ENCODE measurements at regions not wholly inside any gene's neighbourhood (a gene's known extent, or its start where the extent isn't known, plus 50 kb on each side); places are given as distances from the start of the nearest gene placed in this dataset.
"Not testable (repeated sequence)": the region's sequence is repeated elsewhere in the genome, so short reads cannot be mapped to it uniquely, and the experiment has no call there.

DNA sequence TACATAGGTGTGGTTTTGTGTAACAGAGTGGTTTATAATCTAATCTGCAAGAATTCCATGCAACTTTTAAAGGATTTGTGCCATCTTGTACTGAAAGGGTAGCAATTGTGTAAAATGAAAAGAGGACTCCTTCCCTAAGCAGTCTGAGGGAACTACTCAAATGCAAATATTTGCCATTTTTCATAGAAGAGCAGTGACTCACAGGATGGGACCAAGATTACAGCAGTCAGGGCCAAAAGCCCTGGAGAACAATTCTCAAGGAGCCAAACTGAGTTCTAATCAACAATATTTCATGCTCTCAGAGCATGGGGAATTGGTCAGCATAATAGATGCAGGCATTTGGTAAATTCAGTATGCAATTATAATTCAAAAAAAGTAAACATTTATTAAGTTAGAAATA is 495.8 kb downstream of the CHSY3 start:
- TF ChIP-seq, protein P1, sequence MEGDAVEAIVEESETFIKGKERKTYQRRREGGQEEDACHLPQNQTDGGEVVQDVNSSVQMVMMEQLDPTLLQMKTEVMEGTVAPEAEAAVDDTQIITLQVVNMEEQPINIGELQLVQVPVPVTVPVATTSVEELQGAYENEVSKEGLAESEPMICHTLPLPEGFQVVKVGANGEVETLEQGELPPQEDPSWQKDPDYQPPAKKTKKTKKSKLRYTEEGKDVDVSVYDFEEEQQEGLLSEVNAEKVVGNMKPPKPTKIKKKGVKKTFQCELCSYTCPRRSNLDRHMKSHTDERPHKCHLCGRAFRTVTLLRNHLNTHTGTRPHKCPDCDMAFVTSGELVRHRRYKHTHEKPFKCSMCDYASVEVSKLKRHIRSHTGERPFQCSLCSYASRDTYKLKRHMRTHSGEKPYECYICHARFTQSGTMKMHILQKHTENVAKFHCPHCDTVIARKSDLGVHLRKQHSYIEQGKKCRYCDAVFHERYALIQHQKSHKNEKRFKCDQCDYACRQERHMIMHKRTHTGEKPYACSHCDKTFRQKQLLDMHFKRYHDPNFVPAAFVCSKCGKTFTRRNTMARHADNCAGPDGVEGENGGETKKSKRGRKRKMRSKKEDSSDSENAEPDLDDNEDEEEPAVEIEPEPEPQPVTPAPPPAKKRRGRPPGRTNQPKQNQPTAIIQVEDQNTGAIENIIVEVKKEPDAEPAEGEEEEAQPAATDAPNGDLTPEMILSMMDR (IDR thresholded peaks at IDR 0.05), result no peak
- Mint-ChIP-seq H3K9me3 (no peaks in the 10 kb centered on the region), H3K4me1 (ENCODE audit: low read depth) (no peaks in the 10 kb centered on the region), H3K27ac (no peak overlapping the region), H3K27me3 (peaks cover 1% of the 10 kb centered on the region), H3K36me3 (ENCODE audit: low read depth) (no peaks in the 10 kb centered on the region), H3K4me3 (no peak overlapping the region)
- DNase-seq (no peak), ATAC-seq (no peak)
- ChIA-PET CTCF (no interaction called here), POLR2A (no interaction called here)
- intact Hi-C loops (cut with micrococcal nuclease), result no loop called here

DNA sequence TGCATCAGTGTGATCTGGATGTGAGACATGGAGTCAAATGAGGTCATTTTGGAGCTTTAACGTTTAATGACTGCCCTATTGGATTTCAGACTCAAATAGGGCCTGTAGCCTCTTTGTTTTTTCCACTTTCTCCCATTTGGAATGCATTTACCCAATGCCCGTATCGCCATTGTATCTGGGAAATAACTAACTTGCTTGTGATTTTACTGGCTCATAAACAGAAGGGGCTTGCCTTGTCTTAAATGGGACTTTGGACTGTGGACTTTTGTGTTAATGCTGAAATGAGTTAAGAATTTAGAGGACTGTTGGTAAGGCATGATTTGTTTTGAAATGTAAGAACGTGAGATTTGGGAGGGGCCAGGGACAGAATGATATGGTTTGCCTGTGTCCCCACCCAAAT is 494.6 kb downstream of the CHSY3 start:
- ChIA-PET CTCF (no interaction called here), POLR2A (no interaction called here)
- TF ChIP-seq, protein P1 (IDR thresholded peaks at IDR 0.05), result no peak
- ATAC-seq (no peak), DNase-seq (no peak)
- Mint-ChIP-seq H3K4me3 (no peak overlapping the region), H3K27me3 (peaks cover 1% of the 10 kb centered on the region), H3K9me3 (no peaks in the 10 kb centered on the region), H3K36me3 (ENCODE audit: low read depth) (no peaks in the 10 kb centered on the region), H3K27ac (no peak overlapping the region), H3K4me1 (ENCODE audit: low read depth) (no peaks in the 10 kb centered on the region)
- intact Hi-C loops (cut with micrococcal nuclease), result no loop called here

DNA sequence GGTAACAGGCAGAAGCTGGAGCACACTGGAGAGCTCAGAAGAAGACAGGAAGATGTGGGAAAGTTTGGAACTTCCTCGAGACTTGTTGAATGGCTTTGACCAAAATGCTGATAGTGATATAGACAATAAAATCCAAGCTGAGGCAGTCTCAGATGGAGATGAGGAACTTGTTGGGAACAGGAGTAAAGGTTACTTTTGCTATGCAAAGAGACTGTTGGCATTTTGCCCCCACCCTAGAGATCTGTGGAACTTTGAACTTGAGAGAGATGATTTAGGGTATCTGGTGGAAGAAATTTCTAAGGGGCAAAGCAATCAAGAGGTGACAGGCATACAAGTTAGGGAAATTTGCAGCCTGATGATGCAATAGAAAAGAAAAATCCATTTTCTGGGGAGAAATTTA is 493.5 kb downstream of the CHSY3 start:
- DNase-seq; H3K9me3 Mint-ChIP-seq; H3K27me3 Mint-ChIP-seq; ATAC-seq; H3K36me3 Mint-ChIP-seq (ENCODE audit: low read depth); H3K4me3 Mint-ChIP-seq; H3K4me1 Mint-ChIP-seq (ENCODE audit: low read depth); CTCF ChIA-PET; intact Hi-C loops (cut with micrococcal nuclease); H3K27ac Mint-ChIP-seq; POLR2A ChIA-PET: not testable (repeated sequence)

- intact Hi-C loops (cut with micrococcal nuclease), result no loop called here
- POLR2A ChIA-PET, result no interaction called here
- Mint-ChIP-seq H3K9me3 (peaks cover 2% of the 10 kb centered on the region), H3K36me3 (ENCODE audit: low read depth) (no peaks in the 10 kb centered on the region), H3K27me3 (peaks cover 1% of the 10 kb centered on the region), H3K27ac (no peak overlapping the region), H3K4me3 (no peak overlapping the region), H3K4me1 (ENCODE audit: low read depth) (no peaks in the 10 kb centered on the region)
- CTCF ChIA-PET, result no interaction called here
- no peak for ATAC-seq
- TF ChIP-seq, protein P1 (IDR thresholded peaks at IDR 0.05), result no peak
- no peak for DNase-seq
Measured at GRCh38 chr5:130397132-130397531, 492.9 kb downstream of the CHSY3 start.

GRCh38 chr5:130391727-130392264 is 487.5 kb downstream of the CHSY3 start:
- intact Hi-C loops (cut with micrococcal nuclease); CTCF ChIA-PET; ATAC-seq; H3K36me3 Mint-ChIP-seq (ENCODE audit: low read depth); POLR2A ChIA-PET; H3K27me3 Mint-ChIP-seq; H3K4me1 Mint-ChIP-seq (ENCODE audit: low read depth); H3K9me3 Mint-ChIP-seq; DNase-seq; H3K4me3 Mint-ChIP-seq; H3K27ac Mint-ChIP-seq: not testable (repeated sequence)

- ATAC-seq, result no peak
- no peaks in the 10 kb centered on the region for H3K36me3 Mint-ChIP-seq (ENCODE audit: low read depth)
- TF ChIP-seq, protein P1 (IDR thresholded peaks at IDR 0.05), result no peak
- no peak overlapping the region for H3K27ac Mint-ChIP-seq
- H3K4me3 Mint-ChIP-seq, result no peak overlapping the region
- no peak for DNase-seq
- POLR2A ChIA-PET, result no interaction called here
- intact Hi-C loops (cut with micrococcal nuclease), result no loop called here
- no peaks in the 10 kb centered on the region for H3K9me3 Mint-ChIP-seq
- no peaks in the 10 kb centered on the region for H3K4me1 Mint-ChIP-seq (ENCODE audit: low read depth)
- CTCF ChIA-PET, result no interaction called here
- H3K27me3 Mint-ChIP-seq, result no peaks in the 10 kb centered on the region
Measured at GRCh38 chr5:130386155-130386554, 481.9 kb downstream of the CHSY3 start.

Measured in activated CD8-positive, alpha-beta T cell treated with anti-CD3 and anti-CD28 coated beads for 36 hours (primary cell).